SU-DHL-6 (cell line): ENCODE measurements at regions not wholly inside any gene's neighbourhood (a gene's known extent, or its start where the extent isn't known, plus 50 kb on each side); places are given as distances from the start of the nearest gene placed in this dataset.

Experiments used
- EZH2phosphoT487 ChIP-seq: fragments of 200-600 bp; sonication (generic), shearing (Covaris generic); conservative IDR thresholded peaks from 2 replicates; pipeline ENCODE4 v1.6.1; 2018; ENCODE audit warnings: mild to moderate bottlenecking, antibody characterized with exemption, low read length, moderate library complexity, mixed read lengths
- TF ChIP-seq, protein P1 (sequence below): fragments of 200-600 bp; sonication (generic); IDR thresholded peaks from one replicate; pipeline ENCODE4 v1.5.1; 2017; ENCODE audit warnings: antibody characterized with exemption, mild to moderate bottlenecking, low read length, moderate library complexity; ENCODE audit not compliant: insufficient read depth, poor library complexity, severe bottlenecking

DNA sequence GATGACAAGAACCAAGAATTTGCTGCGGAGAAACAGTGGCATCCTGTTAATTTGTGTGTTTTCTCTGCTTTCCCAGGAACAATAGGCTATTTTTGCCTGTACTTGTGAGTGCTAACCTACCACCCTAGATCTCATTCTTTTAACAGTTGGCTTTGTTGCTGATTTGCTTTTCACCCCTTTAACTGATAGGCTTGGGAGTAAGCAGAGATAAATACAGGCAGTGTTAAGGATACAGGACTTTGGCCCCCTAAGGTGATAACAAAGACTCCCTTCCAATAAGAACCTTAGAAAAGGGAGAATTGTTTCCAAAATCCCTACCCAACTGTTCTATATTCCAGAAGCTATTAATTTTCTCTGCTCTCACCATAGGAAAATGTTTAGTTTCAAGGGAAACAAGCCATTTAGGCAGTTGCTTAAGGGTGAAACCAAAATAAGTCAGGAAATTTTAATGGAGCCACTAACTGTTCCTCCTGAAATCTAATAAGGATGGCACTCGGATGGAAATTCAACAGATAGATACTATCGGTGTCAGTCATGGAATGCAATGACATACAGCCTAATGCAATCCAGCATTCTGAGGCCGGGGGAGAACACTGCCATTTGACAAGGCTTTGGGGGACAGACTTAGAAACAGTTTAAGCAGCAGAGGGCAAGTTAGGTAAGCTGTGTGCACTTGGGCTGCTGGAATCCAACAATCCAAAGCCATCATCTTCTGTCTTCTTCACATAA, 238.8 kb downstream of the RNF152 start:
- TF ChIP-seq, protein P1, sequence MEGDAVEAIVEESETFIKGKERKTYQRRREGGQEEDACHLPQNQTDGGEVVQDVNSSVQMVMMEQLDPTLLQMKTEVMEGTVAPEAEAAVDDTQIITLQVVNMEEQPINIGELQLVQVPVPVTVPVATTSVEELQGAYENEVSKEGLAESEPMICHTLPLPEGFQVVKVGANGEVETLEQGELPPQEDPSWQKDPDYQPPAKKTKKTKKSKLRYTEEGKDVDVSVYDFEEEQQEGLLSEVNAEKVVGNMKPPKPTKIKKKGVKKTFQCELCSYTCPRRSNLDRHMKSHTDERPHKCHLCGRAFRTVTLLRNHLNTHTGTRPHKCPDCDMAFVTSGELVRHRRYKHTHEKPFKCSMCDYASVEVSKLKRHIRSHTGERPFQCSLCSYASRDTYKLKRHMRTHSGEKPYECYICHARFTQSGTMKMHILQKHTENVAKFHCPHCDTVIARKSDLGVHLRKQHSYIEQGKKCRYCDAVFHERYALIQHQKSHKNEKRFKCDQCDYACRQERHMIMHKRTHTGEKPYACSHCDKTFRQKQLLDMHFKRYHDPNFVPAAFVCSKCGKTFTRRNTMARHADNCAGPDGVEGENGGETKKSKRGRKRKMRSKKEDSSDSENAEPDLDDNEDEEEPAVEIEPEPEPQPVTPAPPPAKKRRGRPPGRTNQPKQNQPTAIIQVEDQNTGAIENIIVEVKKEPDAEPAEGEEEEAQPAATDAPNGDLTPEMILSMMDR: no peak
- TF ChIP-seq EZH2phosphoT487: no peak
